ENCODE measurements at regions not wholly inside any gene's neighbourhood (a gene's known extent, or its start where the extent isn't known, plus 50 kb on each side); places are given as distances from the start of the nearest gene placed in this dataset.
A peak's percentile ranks its signal among the peaks of the same experiment; 100 is the strongest.

GRCh38 chr4:11133868-11134267 is 294.8 kb downstream of the HS3ST1 start:
- no peak for DNase-seq (ENCODE audit: low read depth)
- no peak overlapping the region for H3K4me3 ChIP-seq (ENCODE audit: low read depth, low read length)
- H3K36me3 ChIP-seq (ENCODE audit: control insufficient read depth, insufficient read depth, low read length), result no peaks in the 10 kb centered on the region
- H3K27me3 ChIP-seq (ENCODE audit: control insufficient read depth, insufficient read depth, low read length), result no peaks in the 10 kb centered on the region
- no peak for FAIRE-seq
- no peak for TF ChIP-seq CTCF (IDR thresholded peaks at IDR 0.05; ENCODE audit: insufficient read depth, low read length, severe bottlenecking)

GRCh38 chr4:11132478-11132877 is 296.2 kb downstream of the HS3ST1 start:
- Histone ChIP-seq H3K36me3 (ENCODE audit: control insufficient read depth, insufficient read depth, low read length) (no peaks in the 10 kb centered on the region), H3K27me3 (ENCODE audit: control insufficient read depth, insufficient read depth, low read length) (no peaks in the 10 kb centered on the region), H3K4me3 (ENCODE audit: low read depth, low read length) (no peak overlapping the region)
- FAIRE-seq, result no peak
- TF ChIP-seq CTCF (IDR thresholded peaks at IDR 0.05; ENCODE audit: insufficient read depth, low read length, severe bottlenecking), result no peak
- no peak for DNase-seq (ENCODE audit: low read depth)

- FAIRE-seq (no peak), DNase-seq (ENCODE audit: low read depth) (no peak)
- no peak for TF ChIP-seq CTCF (IDR thresholded peaks at IDR 0.05; ENCODE audit: insufficient read depth, low read length, severe bottlenecking)
- no peak overlapping the region for H3K4me3 ChIP-seq (ENCODE audit: low read depth, low read length)
- H3K36me3 ChIP-seq (ENCODE audit: control insufficient read depth, insufficient read depth, low read length), result no peaks in the 10 kb centered on the region
- no peaks in the 10 kb centered on the region for H3K27me3 ChIP-seq (ENCODE audit: control insufficient read depth, insufficient read depth, low read length)
Measured at GRCh38 chr4:11131491-11131890, 297.2 kb downstream of the HS3ST1 start.

- FAIRE-seq (no peak), DNase-seq (ENCODE audit: low read depth) (peak; percentile 53)
- Histone ChIP-seq H3K4me3 (ENCODE audit: low read depth, low read length) (no peak overlapping the region), H3K27me3 (ENCODE audit: control insufficient read depth, insufficient read depth, low read length) (no peaks in the 10 kb centered on the region), H3K36me3 (ENCODE audit: control insufficient read depth, insufficient read depth, low read length) (no peaks in the 10 kb centered on the region)
- no peak for TF ChIP-seq CTCF (IDR thresholded peaks at IDR 0.05; ENCODE audit: insufficient read depth, low read length, severe bottlenecking)
Measured at GRCh38 chr4:11130195-11130970, 298.3 kb downstream of the HS3ST1 start.

- no peak for TF ChIP-seq CTCF (IDR thresholded peaks at IDR 0.05; ENCODE audit: insufficient read depth, low read length, severe bottlenecking)
- Histone ChIP-seq H3K4me3 (ENCODE audit: low read depth, low read length) (no peak overlapping the region), H3K36me3 (ENCODE audit: control insufficient read depth, insufficient read depth, low read length) (no peaks in the 10 kb centered on the region), H3K27me3 (ENCODE audit: control insufficient read depth, insufficient read depth, low read length) (no peaks in the 10 kb centered on the region)
- no peak for FAIRE-seq
- DNase-seq (ENCODE audit: low read depth), result no peak
Measured at GRCh38 chr4:11120435-11120834, 308.3 kb downstream of the HS3ST1 start.

GRCh38 chr4:11119474-11119873 is 309.2 kb downstream of the HS3ST1 start:
- H3K27me3 ChIP-seq (ENCODE audit: control insufficient read depth, insufficient read depth, low read length), result no peaks in the 10 kb centered on the region
- TF ChIP-seq CTCF (IDR thresholded peaks at IDR 0.05; ENCODE audit: insufficient read depth, low read length, severe bottlenecking), result no peak
- no peak overlapping the region for H3K4me3 ChIP-seq (ENCODE audit: low read depth, low read length)
- H3K36me3 ChIP-seq (ENCODE audit: control insufficient read depth, insufficient read depth, low read length), result no peaks in the 10 kb centered on the region
- no peak for FAIRE-seq
- no peak for DNase-seq (ENCODE audit: low read depth)
